NCI-H226 (cell line): ENCODE measurements at regions not wholly inside any gene's neighbourhood (a gene's known extent, or its start where the extent isn't known, plus 50 kb on each side); places are given as distances from the start of the nearest gene placed in this dataset.

ENCODE experiments used
- DNase-seq: peaks from one replicate; pipeline ENCODE4 v3.0.0-alpha.2; 2015

GRCh38 chr9:87427851-87428506 is 69.7 kb upstream of the DAPK1 start:
- no peak for DNase-seq

DNA sequence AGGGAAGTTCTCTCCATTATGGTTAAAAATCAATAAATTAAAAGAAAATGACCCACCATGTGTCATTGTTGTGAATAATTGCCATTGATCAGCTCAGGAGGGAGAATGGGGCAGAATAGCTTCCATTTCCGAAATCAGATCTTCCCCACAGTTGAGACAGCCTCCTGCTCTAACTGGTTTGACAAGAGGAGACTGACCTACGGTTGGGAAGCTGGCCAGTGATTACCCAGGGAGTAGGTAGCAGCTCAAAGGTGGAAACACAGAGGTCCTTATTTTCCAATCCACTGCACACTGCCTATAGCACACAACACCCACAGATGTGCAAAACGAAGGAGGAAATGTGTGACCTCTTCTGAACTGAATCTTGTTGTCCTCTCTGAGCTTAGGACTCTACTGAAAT is 69.0 kb upstream of the DAPK1 start:
- no peak for DNase-seq

DNA sequence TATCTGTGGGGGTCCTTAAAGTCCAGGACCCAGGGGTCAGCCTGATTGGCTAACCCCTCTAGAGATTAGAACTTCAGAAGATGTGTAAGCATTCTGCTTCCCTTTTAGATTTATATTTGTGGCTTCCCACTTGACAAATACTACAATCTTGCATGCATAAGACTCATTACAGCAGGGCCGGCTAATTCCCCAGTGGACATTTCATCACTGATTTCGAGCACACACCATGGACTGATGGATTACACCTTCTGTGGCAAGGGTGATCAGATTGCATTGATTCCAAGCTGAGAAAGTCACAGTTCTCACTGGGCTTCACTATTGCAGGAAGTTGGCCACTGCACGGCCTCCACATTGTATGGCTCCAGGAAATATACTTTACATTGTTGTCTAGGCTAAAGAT is 65.8 kb upstream of the DAPK1 start:
- DNase-seq = no peak

GRCh38 chr9:87433853-87434252 is 63.8 kb upstream of the DAPK1 start:
- DNase-seq = no peak

DNA sequence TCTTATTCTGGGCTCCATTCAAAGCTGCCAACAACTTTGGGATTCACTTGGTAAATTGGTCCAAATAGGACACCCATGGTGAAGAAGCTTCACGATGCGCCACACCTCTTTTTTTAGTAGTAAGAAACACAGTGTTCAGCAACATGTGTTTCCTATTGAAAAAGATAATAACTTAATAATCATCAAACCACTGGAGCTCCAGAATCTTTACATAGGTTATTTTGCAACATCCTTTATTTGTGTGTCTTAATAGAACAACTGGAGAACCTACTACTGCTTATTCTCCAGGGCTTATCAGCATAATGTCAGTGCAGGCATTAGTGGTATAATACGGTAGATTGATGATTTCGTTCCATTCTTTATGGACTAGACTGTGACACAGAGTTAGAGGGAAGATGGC is 63.3 kb upstream of the DAPK1 start:
- no peak for DNase-seq

GRCh38 chr9:87435189-87435880 is 62.3 kb upstream of the DAPK1 start:
- DNase-seq = no peak

DNA sequence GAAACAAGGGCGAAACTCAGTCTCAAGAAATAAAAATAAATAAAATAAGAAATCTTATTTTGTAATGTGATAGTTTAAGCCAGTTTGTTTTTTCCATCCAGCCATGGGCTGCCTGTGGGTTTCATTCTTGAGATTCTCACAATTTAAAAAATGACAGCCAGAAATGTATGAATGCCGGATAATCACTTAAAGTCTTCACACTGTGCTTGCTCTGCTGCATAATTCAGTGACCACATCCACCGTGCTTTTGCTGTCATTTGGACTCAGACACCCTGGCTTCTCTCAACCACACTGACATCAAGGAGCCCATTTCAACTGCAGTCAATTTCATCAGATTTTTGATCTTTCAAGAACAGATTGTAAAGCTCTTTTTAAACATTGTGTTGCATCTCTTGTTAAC is 61.0 kb upstream of the DAPK1 start:
- no peak for DNase-seq

- DNase-seq = no peak
Observed at GRCh38 chr9:87437966-87438365, 59.7 kb upstream of the DAPK1 start.

DNA sequence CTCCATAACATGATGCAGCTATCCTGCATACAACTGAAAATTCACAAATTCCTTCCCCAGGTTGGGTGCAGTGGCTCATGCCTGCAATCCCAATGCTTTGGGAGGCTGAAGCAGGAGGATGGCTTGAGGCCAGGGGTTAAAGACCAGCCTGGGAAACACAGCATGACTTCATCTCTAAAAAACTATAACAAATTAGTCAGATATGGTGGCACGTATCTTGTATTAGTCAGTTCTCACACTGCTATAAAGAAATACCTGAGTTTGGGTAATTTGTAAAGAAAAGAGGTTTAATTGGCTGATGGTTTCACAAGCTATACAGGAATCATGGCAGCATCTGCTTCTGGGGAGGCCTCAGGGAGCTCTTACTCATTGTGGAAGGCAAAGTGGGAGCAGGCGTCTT is 56.4 kb upstream of the DAPK1 start:
- DNase-seq = peak; percentile 84

GRCh38 chr9:87442451-87442850 is 55.2 kb upstream of the DAPK1 start:
- DNase-seq = no peak

DNA sequence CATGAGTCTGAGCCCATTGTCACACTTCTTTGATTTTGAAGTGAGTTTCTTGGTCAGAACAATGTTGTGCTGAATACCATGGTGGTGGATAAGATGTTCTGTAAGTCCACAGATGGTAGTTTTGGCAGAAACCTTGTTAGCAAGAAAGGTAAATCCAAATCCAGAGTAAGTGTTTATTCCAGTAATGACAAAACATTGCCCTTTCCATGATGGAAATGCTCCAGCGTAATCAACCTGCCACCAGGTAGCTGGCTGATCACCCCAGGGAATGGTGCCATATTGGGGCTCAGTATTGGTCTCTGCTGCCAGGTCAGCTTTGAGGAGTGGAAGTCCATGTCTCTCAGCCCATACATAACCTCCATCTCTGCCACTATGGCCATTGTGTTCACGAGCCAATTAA is 54.7 kb upstream of the DAPK1 start:
- no peak for DNase-seq

DNA sequence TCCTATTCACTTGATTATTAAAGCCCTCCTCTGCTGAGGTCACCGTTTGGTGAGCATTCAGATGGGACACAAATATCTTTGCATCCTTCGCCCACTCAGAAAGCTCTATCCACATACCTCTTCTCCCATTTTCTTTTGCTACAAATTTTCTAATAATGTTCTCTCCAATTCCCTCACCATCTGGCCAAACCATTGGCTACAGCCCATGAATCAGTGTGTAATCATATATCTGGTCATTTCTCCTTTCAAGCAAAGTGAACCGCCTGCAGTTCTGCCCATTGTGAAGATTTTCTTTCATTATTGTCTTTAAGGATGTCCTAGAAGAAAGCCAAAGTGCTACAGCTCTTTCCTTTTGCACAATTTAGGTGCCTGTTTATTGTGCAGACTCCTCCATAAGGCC is 54.2 kb upstream of the DAPK1 start:
- DNase-seq = no peak

DNA sequence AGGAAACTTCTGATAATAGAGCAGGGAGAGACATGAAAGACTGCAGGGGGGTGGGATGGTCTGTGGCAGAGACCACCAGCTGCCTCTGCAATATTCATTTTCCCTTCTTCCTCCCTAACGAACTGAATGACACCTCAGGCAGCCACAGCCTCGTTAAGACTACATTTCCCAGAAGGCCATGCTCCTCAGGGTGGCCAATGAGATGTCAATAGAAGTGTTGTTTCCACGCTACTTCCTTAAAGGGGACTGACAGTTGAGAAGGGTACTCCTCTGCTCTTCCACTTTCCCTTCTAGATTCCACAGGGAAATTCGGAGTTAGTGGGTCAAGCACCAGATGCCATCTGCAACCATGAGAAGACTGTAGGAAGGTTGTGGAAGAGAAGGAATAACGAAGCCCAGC is 52.0 kb upstream of the DAPK1 start:
- DNase-seq = no peak

GRCh38 chr9:87446527-87446926 is 51.1 kb upstream of the DAPK1 start:
- DNase-seq = no peak

DNA sequence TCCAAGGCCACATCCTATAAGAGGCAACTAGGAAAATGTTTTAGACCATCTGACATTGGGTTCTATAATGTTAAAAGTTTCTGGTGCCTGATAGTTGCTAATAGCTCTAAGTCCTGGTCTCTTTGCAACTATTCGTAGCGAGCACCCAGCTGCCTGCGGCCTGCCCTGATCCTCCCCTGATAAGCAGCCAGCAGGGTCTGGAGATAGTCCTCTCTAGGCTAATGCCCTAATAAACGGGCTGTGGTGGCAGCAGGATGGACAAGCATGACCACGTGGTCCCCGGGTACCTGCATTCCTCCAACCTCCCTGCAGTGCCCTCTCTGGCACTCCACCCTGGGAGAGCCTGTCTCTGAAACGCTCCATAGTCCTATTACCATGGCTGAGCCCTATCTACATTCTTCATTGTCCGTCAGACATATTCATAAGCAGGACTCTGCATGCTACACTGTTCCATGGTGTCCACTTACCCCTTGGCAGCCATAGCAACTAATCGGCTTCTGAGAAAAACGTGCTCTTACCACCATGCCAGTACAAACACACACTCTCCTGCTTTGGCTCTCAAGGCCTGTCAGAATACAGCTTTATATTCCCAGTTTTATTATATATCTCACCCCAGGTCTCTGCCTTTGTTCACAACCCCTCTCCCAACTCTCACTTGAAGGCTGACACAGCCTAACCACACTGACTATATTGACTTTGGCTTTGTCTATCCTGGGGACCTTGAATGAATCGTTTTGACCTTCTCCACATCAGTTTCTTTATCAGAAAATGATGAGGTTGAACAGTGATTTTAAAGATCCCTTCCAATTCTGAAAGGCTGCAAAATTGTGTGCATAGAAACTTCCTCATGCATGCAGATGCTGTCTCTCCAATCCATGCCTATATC is 49.9 kb upstream of the DAPK1 start:
- DNase-seq = no peak
